Left lung (tissue), 4 donors: ENCODE measurements at regions not wholly inside any gene's neighbourhood (a gene's known extent, or its start where the extent isn't known, plus 50 kb on each side); places are given as distances from the start of the nearest gene placed in this dataset.

Experiments used
- ATAC-seq: fragments of 200-7000 bp; cut with Tn5 transposase; one replicate; pipeline ENCODE4 v1.9.1; 2020; ENCODE audit warnings: moderate library complexity
- DNase-seq, 4 donors: peaks; one replicate each; pipeline ENCODE4 v3.0.0-alpha.2; 2013 to 2020
- H3K27ac ChIP-seq, 2 donors: fragments of 200-600 bp; sonication (generic) in 1 of 2; one replicate each; pipeline versions ENCODE4 v1.5.0 to v1.8.0; 2020 to 2021
- H3K27me3 ChIP-seq, 2 donors: fragments of 200-600 bp; sonication (generic) in 1 of 2; one replicate each; pipeline versions ENCODE4 v1.5.0 to v1.8.0; 2020 to 2021
- H3K36me3 ChIP-seq, 2 donors: fragments of 200-600 bp; sonication (generic) in 1 of 2; one replicate each; pipeline versions ENCODE4 v1.5.0 to v1.8.0; 2020 to 2021
- H3K4me1 ChIP-seq, 2 donors: fragments of 200-600 bp; one replicate each; pipeline ENCODE4 v1.8.0; 2021
- H3K4me3 ChIP-seq, 2 donors: fragments of 200-600 bp; sonication (generic) in 1 of 2; one replicate each; pipeline versions ENCODE4 v1.5.0 to v1.8.0; 2020 to 2021; ENCODE audit warnings: mild to moderate bottlenecking in 1 of 2
- H3K9me3 ChIP-seq, 2 donors: fragments of 200-600 bp; sonication (generic) in 1 of 2; one replicate each; pipeline versions ENCODE4 v1.5.0 to v1.8.0; 2020 to 2021
- CTCF ChIP-seq, 2 donors: fragments of 200-600 bp; sonication (generic) in 1 of 2; IDR thresholded peaks; one replicate each; pipeline versions ENCODE4 v1.5.0 to v1.8.0; 2021; ENCODE audit warnings: antibody characterized with exemption in 2 of 2
- intact Hi-C, 2 donors: fragments of 100-400 bp; cut with DNase I; formaldehyde crosslinking; loops; one replicate each; pipeline versions ENCODE4 v1.11.2 to v1.14.2; 2022
- donor health status: DM: no; HTN: yes; CAD: no.
- donor health status: DM: no; HTN: no; CAD: no.

DNA sequence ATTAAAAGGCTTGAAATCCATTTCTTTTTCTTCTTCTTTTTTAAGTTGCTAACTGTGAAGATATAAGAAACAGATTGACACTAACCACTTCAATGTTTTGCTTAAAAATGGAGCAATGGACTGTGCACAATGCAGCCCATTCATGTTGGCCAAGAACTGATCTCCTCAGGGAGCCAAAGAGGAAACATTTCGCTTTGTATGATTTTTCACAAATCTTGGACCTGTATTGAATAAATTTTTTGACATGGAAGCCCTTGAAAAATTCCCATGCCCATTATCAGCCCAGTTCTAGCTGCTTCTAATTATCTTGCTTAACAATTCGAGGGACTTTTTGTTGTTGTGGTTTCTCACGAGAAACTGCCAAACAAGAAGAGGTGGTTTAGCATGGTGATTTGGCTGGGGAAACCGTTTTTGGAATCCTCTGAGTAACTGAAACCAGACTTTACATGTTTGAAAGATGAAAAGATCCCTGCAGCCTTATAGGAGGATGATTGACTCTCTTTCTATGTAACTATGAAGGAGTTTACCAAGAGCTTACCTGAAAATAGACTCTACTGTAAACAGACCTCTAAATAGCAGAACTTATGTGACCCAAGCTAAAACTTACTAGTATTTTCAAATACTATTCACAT, 1389.4 kb upstream of the GOT2 start:
- DNase-seq (no peak), ATAC-seq (no peak)
- Histone ChIP-seq H3K27ac (no peak overlapping the region), H3K27me3 (no peaks in the 10 kb centered on the region), H3K36me3 (no peaks in the 10 kb centered on the region), H3K4me1 (no peaks in the 10 kb centered on the region), H3K9me3 (peaks cover 0 to 5% of the 10 kb centered on the region in 2 donors), H3K4me3 (no peak overlapping the region)
- TF ChIP-seq CTCF (IDR thresholded peaks at IDR 0.05) = no peak
- intact Hi-C loops = no loop called here

- DNase-seq (peak in 1 of 4 donors; percentile 58), ATAC-seq (no peak)
- Histone ChIP-seq H3K27ac (no peak overlapping the region), H3K9me3 (peaks cover 0 to 2% of the 10 kb centered on the region in 2 donors), H3K4me3 (no peak overlapping the region), H3K4me1 (no peaks in the 10 kb centered on the region), H3K36me3 (no peaks in the 10 kb centered on the region), H3K27me3 (no peaks in the 10 kb centered on the region)
- intact Hi-C loops = no loop called here
- no peak for TF ChIP-seq CTCF (IDR thresholded peaks at IDR 0.05)
These were observed 1386.5 kb upstream of the GOT2 start for GRCh38 chr16:60120586-60120985.

DNA sequence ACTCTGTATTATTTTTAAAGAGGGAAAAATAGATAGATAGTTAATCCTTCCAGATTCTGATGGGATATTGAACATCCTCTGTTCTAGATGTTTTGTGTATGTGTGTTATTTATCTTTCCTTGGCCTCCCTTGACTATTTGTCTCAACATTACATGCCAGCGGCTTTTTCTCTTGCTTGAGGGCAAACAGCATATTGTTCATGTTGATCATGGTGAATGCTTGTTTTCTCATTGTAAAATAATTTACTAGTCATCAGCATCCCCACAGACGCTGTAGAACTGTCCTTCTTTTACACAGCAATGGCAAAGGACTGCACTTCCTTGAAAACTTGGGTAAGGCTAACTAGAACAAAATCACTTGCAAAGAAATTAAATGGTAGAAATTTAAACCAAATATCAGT, 1376.4 kb upstream of the GOT2 start:
- no peaks in the 10 kb centered on the region for H3K36me3 ChIP-seq
- H3K4me1 ChIP-seq = no peaks in the 10 kb centered on the region
- no peak for ATAC-seq
- H3K9me3 ChIP-seq = no peaks in the 10 kb centered on the region
- TF ChIP-seq CTCF (IDR thresholded peaks at IDR 0.05) = no peak
- no peak overlapping the region for H3K4me3 ChIP-seq
- H3K27ac ChIP-seq = no peak overlapping the region
- H3K27me3 ChIP-seq = no peaks in the 10 kb centered on the region
- DNase-seq = no peak
- intact Hi-C loops = no loop called here

DNA sequence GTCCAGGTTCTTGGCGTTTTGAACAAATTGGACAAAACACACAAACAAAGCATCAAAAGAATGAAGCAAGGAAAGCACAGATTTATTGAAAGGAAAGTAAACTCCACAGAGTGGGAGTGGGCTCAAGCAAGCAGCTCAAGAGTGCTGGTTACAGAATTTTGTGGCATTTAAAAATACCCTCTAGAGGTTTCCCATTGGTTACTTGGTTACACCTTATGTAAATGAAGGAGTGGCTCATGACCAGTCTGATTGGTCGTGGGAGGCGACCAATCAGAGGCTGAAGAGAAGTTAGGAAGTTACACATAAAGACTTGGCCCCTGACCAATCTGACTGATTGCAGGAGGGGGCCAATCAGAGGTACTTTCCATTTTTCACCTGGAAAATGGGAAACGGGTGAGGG, 1373.8 kb upstream of the GOT2 start:
- no peaks in the 10 kb centered on the region for H3K36me3 ChIP-seq
- no peaks in the 10 kb centered on the region for H3K9me3 ChIP-seq
- ATAC-seq (no peak), DNase-seq (no peak)
- no peak for TF ChIP-seq CTCF (IDR thresholded peaks at IDR 0.05)
- intact Hi-C loops = no loop called here
- H3K4me1 ChIP-seq = no peaks in the 10 kb centered on the region
- H3K4me3 ChIP-seq = no peak overlapping the region
- H3K27me3 ChIP-seq = no peaks in the 10 kb centered on the region
- peak overlapping the region in 1 of 2 donors; percentile 0 for H3K27ac ChIP-seq

DNA sequence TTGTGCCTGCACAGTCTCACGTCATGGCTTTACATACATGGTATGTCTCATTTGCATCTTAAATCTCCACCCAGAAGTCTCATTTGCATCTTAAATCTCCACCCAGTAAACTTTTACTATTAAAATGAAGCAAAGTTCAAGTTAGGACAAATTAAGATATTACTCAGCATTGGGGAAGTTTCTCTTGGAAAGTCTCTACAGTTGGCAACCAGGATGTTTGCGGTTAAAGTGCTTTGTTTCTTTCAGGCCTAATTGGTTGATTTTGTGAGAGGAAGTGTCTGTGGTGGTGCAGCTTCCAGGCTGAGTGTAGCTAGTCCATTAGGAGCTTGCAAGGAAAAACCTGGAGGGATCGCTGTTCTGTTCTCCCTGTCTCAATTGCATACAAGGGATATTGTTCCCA, 1373.3 kb upstream of the GOT2 start:
- no peak for ATAC-seq
- peak overlapping the region in 1 of 2 donors; percentile 0 for H3K27ac ChIP-seq
- no peak for DNase-seq
- H3K36me3 ChIP-seq = no peaks in the 10 kb centered on the region
- H3K27me3 ChIP-seq = no peaks in the 10 kb centered on the region
- intact Hi-C loops = no loop called here
- H3K4me3 ChIP-seq = no peak overlapping the region
- H3K4me1 ChIP-seq = no peaks in the 10 kb centered on the region
- TF ChIP-seq CTCF (IDR thresholded peaks at IDR 0.05) = no peak
- no peaks in the 10 kb centered on the region for H3K9me3 ChIP-seq
